IMR-90 (cell line): ENCODE measurements at regions not wholly inside any gene's neighbourhood (a gene's known extent, or its start where the extent isn't known, plus 50 kb on each side); places are given as distances from the start of the nearest gene placed in this dataset.

Experiments used
- ATAC-seq: fragments of 200-7000 bp; cut with Tn5 transposase; 2 replicates; pipeline ENCODE4 v1.9.1; 2020; ENCODE audit warnings: low read depth, mild to moderate bottlenecking, moderate library complexity
- BruUV-seq: library from RNA; stranded (reverse); fragments of 400-500 nt; replicated peaks from 2 replicates; lab custom pipeline; 2021; lab: Mats Ljungman, UMichigan
- CTCF ChIA-PET: fragments of 300-600 bp; formaldehyde crosslinking; extraction: SDS; loops from one replicate; lab custom pipeline; 2021; ENCODE audit warnings: antibody characterized with exemption; lab: Yijun Ruan, JAX
- POLR2A ChIA-PET: fragments of 300-600 bp; sonication (Branson Sonifier 250); formaldehyde crosslinking; loops from one replicate; lab custom pipeline; 2022; ENCODE audit warnings: antibody characterized with exemption; ENCODE audit not compliant: unreplicated experiment; lab: Charles Lee
- DNase-seq: peaks from one replicate; pipeline ENCODE4 v3.0.0; 2013
- H2AFZ ChIP-seq: replicated peaks from 2 replicates; pipeline ENCODE3; 2013; ENCODE audit warnings: low read length, mild to moderate bottlenecking; ENCODE audit not compliant: poor library complexity
- H2AK5ac ChIP-seq: 2 replicates; pipeline ENCODE4 v1.6.1; 2013; ENCODE audit warnings: low read depth, low read length, inconsistent platforms
- H2AK9ac ChIP-seq: replicated peaks from 2 replicates; pipeline ENCODE3; 2013; ENCODE audit warnings: mild to moderate bottlenecking, low read depth, low read length, moderate library complexity; ENCODE audit not compliant: poor library complexity
- H2BK120ac ChIP-seq: 2 replicates; pipeline ENCODE4 v1.6.1; 2013; ENCODE audit warnings: low read depth, low read length, inconsistent platforms
- H2BK15ac ChIP-seq: 3 replicates; pipeline ENCODE4 v1.6.1; 2013; ENCODE audit warnings: low read depth, low read length, inconsistent platforms
- H2BK20ac ChIP-seq: 2 replicates; pipeline ENCODE4 v1.6.1; 2013; ENCODE audit warnings: low read depth, mild to moderate bottlenecking, inconsistent platforms, low read length, moderate library complexity
- H2BK5ac ChIP-seq: 2 replicates; pipeline ENCODE4 v1.6.1; 2013; ENCODE audit warnings: mild to moderate bottlenecking, low read depth, low read length, inconsistent platforms; ENCODE audit not compliant: poor library complexity, severe bottlenecking
- H3K14ac ChIP-seq: replicated peaks from 2 replicates; pipeline ENCODE4 v1.6.1; 2013; ENCODE audit warnings: low read depth, low read length, inconsistent platforms
- H3K18ac ChIP-seq: 2 replicates; pipeline ENCODE4 v1.6.1; 2013; ENCODE audit warnings: low read depth, low read length, control low read depth
- H3K23ac ChIP-seq: 2 replicates; pipeline ENCODE4 v1.6.1; 2013; ENCODE audit warnings: low read depth, low read length, inconsistent platforms
- H3K27ac ChIP-seq: 2 replicates; pipeline ENCODE4 v1.5.1; 2013; ENCODE audit warnings: mild to moderate bottlenecking, control low read depth, low read length; ENCODE audit not compliant: insufficient read depth
- H3K27me3 ChIP-seq: 2 replicates; pipeline ENCODE4 v1.6.1; 2013; ENCODE audit warnings: low read length; ENCODE audit not compliant: control insufficient read depth, insufficient read depth
- H3K36me3 ChIP-seq: 2 replicates; pipeline ENCODE4 v1.6.1; 2013; ENCODE audit warnings: low read length, mixed read lengths; ENCODE audit not compliant: control insufficient read depth, insufficient read depth
- H3K4ac ChIP-seq: 2 replicates; pipeline ENCODE4 v1.6.1; 2013; ENCODE audit warnings: low read depth, low read length, inconsistent platforms
- H3K4me1 ChIP-seq: 2 replicates; pipeline ENCODE4 v1.6.1; 2013; ENCODE audit warnings: low read length, mixed read lengths; ENCODE audit not compliant: control insufficient read depth, insufficient read depth
- H3K4me2 ChIP-seq: 2 replicates; pipeline ENCODE4 v1.6.1; 2013; ENCODE audit warnings: low read depth, mild to moderate bottlenecking, control low read depth, low read length, moderate library complexity
- H3K4me3 ChIP-seq: 2 replicates; pipeline ENCODE4 v1.5.1; 2013; ENCODE audit warnings: low read depth, mild to moderate bottlenecking, control low read depth, low read length, moderate library complexity; ENCODE audit not compliant: insufficient read depth
- H3K56ac ChIP-seq: 2 replicates; pipeline ENCODE4 v1.6.1; 2013; ENCODE audit warnings: low read length, inconsistent platforms; ENCODE audit not compliant: insufficient read depth; ENCODE audit errors: extremely low read depth
- H3K79me1 ChIP-seq, 2 experiments: 2 replicates each; pipeline ENCODE4 v1.6.1; 2013; ENCODE audit warnings: low read length in 2 of 2, inconsistent platforms in 1 of 2, low read depth in 1 of 2
- H3K9ac ChIP-seq: 2 replicates; pipeline ENCODE4 v1.6.1; 2013; ENCODE audit warnings: low read depth, low read length, control low read depth
- H3K9me1 ChIP-seq: 2 replicates; pipeline ENCODE4 v1.6.1; 2013; ENCODE audit warnings: low read length, inconsistent platforms; ENCODE audit not compliant: insufficient read depth
- H3K9me3 ChIP-seq: 2 replicates; pipeline ENCODE4 v1.6.1; 2013; ENCODE audit warnings: low read length; ENCODE audit not compliant: control insufficient read depth, insufficient read depth
- H4K20me1 ChIP-seq: 2 replicates; pipeline ENCODE4 v1.6.1; 2013; ENCODE audit warnings: low read length, inconsistent platforms; ENCODE audit not compliant: insufficient read depth
- H4K5ac ChIP-seq: 2 replicates; pipeline ENCODE4 v1.6.1; 2013; ENCODE audit warnings: mild to moderate bottlenecking, low read depth, low read length, control low read depth
- H4K8ac ChIP-seq, 2 experiments: 2 replicates each; pipeline ENCODE4 v1.6.1; 2013; ENCODE audit warnings: low read depth in 2 of 2, low read length in 2 of 2, control low read depth in 1 of 2, inconsistent platforms in 1 of 2
- H4K91ac ChIP-seq: 2 replicates; pipeline ENCODE4 v1.6.1; 2013; ENCODE audit warnings: low read depth, low read length, inconsistent platforms; ENCODE audit not compliant: insufficient read depth
- NFE2L2 ChIP-seq: fragments of 150-350 bp; IDR thresholded peaks from 2 replicates; pipeline ENCODE4 v1.6.1; 2016; ENCODE audit warnings: low read depth, mild to moderate bottlenecking, low read length
- POLR2A ChIP-seq: IDR thresholded peaks from 2 replicates; pipeline ENCODE4 v1.6.1; 2012; ENCODE audit warnings: mild to moderate bottlenecking, low read depth, low read length
- RAD21 ChIP-seq: IDR thresholded peaks from 2 replicates; pipeline ENCODE4 v1.6.1; 2012; ENCODE audit warnings: low read length, improper control_type of control experiment
- WGBS, 2 experiments: methylation state at CpG; one replicate each; pipeline versions ENCODE4 v1.1.5 to v1.1.7; 2013; ENCODE audit warnings: missing lambda C conversion rate in 2 of 2; ENCODE audit not compliant: insufficient read length in 1 of 2; ENCODE audit errors: extremely low coverage in 2 of 2; 5-methylcytosine and 5-hydroxymethylcytosine counted together
- dilution Hi-C: fragments of 300-500 bp; cut with HindIII; formaldehyde crosslinking; loops from one replicate; pipeline ENCODE4 v1.14.3; 2018; ENCODE audit warnings: low sequenced_read_pairs; ENCODE audit not compliant: unreplicated experiment
- in situ Hi-C: fragments of 300-500 bp; cut with MboI; formaldehyde crosslinking; loops from 3 replicates; pipeline ENCODE4 v1.14.3; 2019; ENCODE audit warnings: low sequenced_read_pairs, inconsistent platforms, mixed read lengths
- intact Hi-C: fragments of 100-400 bp; cut with micrococcal nuclease; formaldehyde crosslinking; loops from 2 replicates; pipeline ENCODE4 v1.10.0; 2022

GRCh38 chr1:38775175-38775845, 84.3 kb downstream of the RRAGC start:
- Histone ChIP-seq H3K56ac (no peak overlapping the region), H4K91ac (no peak overlapping the region), H3K4me1 (no peaks in the 10 kb centered on the region), H4K20me1 (no peaks in the 10 kb centered on the region), H3K9me3 (no peaks in the 10 kb centered on the region), H4K8ac (no peak overlapping the region), H3K23ac (no peak overlapping the region), H2BK5ac (no peak overlapping the region), H3K18ac (no peak overlapping the region), H3K9me1 (no peaks in the 10 kb centered on the region), H3K36me3 (no peaks in the 10 kb centered on the region), H3K27me3 (peaks cover 2% of the 10 kb centered on the region; the same call in 1 of the 2 replicates), H2BK15ac (no peak overlapping the region), H3K4ac (no peak overlapping the region), H3K79me1 (no peaks in the 10 kb centered on the region), H3K9ac (no peak overlapping the region), H3K27ac (no peak overlapping the region), H2BK120ac (no peak overlapping the region), H2AFZ (no peak overlapping the region), H2AK9ac (no peak overlapping the region), H4K5ac (no peak overlapping the region), H2AK5ac (no peak overlapping the region), H3K14ac (no peak overlapping the region), H3K4me3 (no peak overlapping the region), H2BK20ac (no peak overlapping the region), H3K4me2 (no peak overlapping the region)
- no TSS peak for BruUV-seq
- ChIA-PET CTCF (no interaction called here), POLR2A (no interaction called here)
- in situ Hi-C loops (no loop called here), intact Hi-C loops (no loop called here), dilution Hi-C loops (no loop called here)
- no peak for DNase-seq
- TF ChIP-seq NFE2L2 (no peak), RAD21 (no peak), POLR2A (no peak)
- WGBS, 2 experiments = 57% methylated on average over 3 of the region's 9 CpGs; no CpG with 5 or more reads in 1 of the 2 experiments
- no peak for ATAC-seq
